HL-60 (cell line): ENCODE measurements at regions not wholly inside any gene's neighbourhood (a gene's known extent, or its start where the extent isn't known, plus 50 kb on each side); places are given as distances from the start of the nearest gene placed in this dataset.

Source experiments
- CTCF ChIP-seq: IDR thresholded peaks from one replicate; pipeline ENCODE4 v1.5.1; 2011; ENCODE audit warnings: low read length, control low read depth, inconsistent platforms; ENCODE audit not compliant: insufficient read depth
- GABPA ChIP-seq: IDR thresholded peaks from 2 replicates; pipeline ENCODE4 v1.6.1; 2012; ENCODE audit warnings: low read depth
- POLR2AphosphoS5 ChIP-seq: IDR thresholded peaks from 2 replicates; pipeline ENCODE4 v1.6.1; 2012; ENCODE audit warnings: low read depth
- SPI1 ChIP-seq: IDR thresholded peaks from 2 replicates; pipeline ENCODE4 v1.6.1; 2012; ENCODE audit warnings: low read depth, mild to moderate bottlenecking, borderline replicate concordance
- TF ChIP-seq, protein P1 (sequence below): IDR thresholded peaks from 2 replicates; pipeline ENCODE4 v1.6.1; 2012; ENCODE audit warnings: low read depth; ENCODE audit not compliant: insufficient replicate concordance

GRCh38 chr2:21406386-21406785 lies 282.6 kb downstream of the TDRD15 start:
- TF ChIP-seq CTCF (no peak), POLR2AphosphoS5 (no peak), SPI1 (no peak), GABPA (no peak)
- TF ChIP-seq, protein P1, sequence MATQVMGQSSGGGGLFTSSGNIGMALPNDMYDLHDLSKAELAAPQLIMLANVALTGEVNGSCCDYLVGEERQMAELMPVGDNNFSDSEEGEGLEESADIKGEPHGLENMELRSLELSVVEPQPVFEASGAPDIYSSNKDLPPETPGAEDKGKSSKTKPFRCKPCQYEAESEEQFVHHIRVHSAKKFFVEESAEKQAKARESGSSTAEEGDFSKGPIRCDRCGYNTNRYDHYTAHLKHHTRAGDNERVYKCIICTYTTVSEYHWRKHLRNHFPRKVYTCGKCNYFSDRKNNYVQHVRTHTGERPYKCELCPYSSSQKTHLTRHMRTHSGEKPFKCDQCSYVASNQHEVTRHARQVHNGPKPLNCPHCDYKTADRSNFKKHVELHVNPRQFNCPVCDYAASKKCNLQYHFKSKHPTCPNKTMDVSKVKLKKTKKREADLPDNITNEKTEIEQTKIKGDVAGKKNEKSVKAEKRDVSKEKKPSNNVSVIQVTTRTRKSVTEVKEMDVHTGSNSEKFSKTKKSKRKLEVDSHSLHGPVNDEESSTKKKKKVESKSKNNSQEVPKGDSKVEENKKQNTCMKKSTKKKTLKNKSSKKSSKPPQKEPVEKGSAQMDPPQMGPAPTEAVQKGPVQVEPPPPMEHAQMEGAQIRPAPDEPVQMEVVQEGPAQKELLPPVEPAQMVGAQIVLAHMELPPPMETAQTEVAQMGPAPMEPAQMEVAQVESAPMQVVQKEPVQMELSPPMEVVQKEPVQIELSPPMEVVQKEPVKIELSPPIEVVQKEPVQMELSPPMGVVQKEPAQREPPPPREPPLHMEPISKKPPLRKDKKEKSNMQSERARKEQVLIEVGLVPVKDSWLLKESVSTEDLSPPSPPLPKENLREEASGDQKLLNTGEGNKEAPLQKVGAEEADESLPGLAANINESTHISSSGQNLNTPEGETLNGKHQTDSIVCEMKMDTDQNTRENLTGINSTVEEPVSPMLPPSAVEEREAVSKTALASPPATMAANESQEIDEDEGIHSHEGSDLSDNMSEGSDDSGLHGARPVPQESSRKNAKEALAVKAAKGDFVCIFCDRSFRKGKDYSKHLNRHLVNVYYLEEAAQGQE: no peak
